C4-2B (cell line): ENCODE measurements at regions not wholly inside any gene's neighbourhood (a gene's known extent, or its start where the extent isn't known, plus 50 kb on each side); places are given as distances from the start of the nearest gene placed in this dataset.

ENCODE experiments used
- CTCF ChIP-seq: fragments of 450-650 bp; conservative IDR thresholded peaks from 2 replicates; pipeline ENCODE4 v1.5.1; 2017; ENCODE audit warnings: mild to moderate bottlenecking
- ZFX ChIP-seq: fragments of 450-650 bp; IDR thresholded peaks from 2 replicates; pipeline ENCODE4 v1.6.1; 2017

- TF ChIP-seq CTCF: no peak
- no peak for TF ChIP-seq ZFX
These were observed 145.6 kb upstream of the ZBTB20 start for GRCh38 chr3:115292677-115293165.
